ENCODE measurements at regions not wholly inside any gene's neighbourhood (a gene's known extent, or its start where the extent isn't known, plus 50 kb on each side); places are given as distances from the start of the nearest gene placed in this dataset.

- Mint-ChIP-seq H3K36me3 (ENCODE audit: low read depth, unreplicated experiment) (no peaks in the 10 kb centered on the region), H3K4me1 (ENCODE audit: unreplicated experiment) (no peaks in the 10 kb centered on the region), H3K27ac (ENCODE audit: unreplicated experiment) (no peak overlapping the region), H3K4me3 (ENCODE audit: unreplicated experiment) (no peak overlapping the region), H3K27me3 (ENCODE audit: unreplicated experiment) (no peaks in the 10 kb centered on the region), H3K9me3 (ENCODE audit: unreplicated experiment) (no peaks in the 10 kb centered on the region)
- DNase-seq (ENCODE audit: low spot score), result no peak
- no peak for TF ChIP-seq CTCF (IDR thresholded peaks at IDR 0.05; ENCODE audit: unreplicated experiment)
Observed at GRCh38 chr1:221631556-221631955, 110.3 kb downstream of the DUSP10 start.

GRCh38 chr1:221632072-221632471, 109.8 kb downstream of the DUSP10 start:
- TF ChIP-seq CTCF (IDR thresholded peaks at IDR 0.05; ENCODE audit: unreplicated experiment), result no peak
- Mint-ChIP-seq H3K4me3 (ENCODE audit: unreplicated experiment) (no peak overlapping the region), H3K27ac (ENCODE audit: unreplicated experiment) (no peak overlapping the region)

GRCh38 chr1:221633841-221634409, 108.0 kb downstream of the DUSP10 start:
- Mint-ChIP-seq H3K27ac (ENCODE audit: unreplicated experiment) (no peak overlapping the region), H3K9me3 (ENCODE audit: unreplicated experiment) (no peaks in the 10 kb centered on the region), H3K36me3 (ENCODE audit: low read depth, unreplicated experiment) (no peaks in the 10 kb centered on the region), H3K4me1 (ENCODE audit: unreplicated experiment) (no peaks in the 10 kb centered on the region), H3K4me3 (ENCODE audit: unreplicated experiment) (no peak overlapping the region), H3K27me3 (ENCODE audit: unreplicated experiment) (no peaks in the 10 kb centered on the region)
- no peak for TF ChIP-seq CTCF (IDR thresholded peaks at IDR 0.05; ENCODE audit: unreplicated experiment)
- no peak for DNase-seq (ENCODE audit: low spot score)

More at GRCh38 chr1:221632072-221632471, 109.8 kb downstream of the DUSP10 start:
- no peaks in the 10 kb centered on the region for H3K27me3 Mint-ChIP-seq (ENCODE audit: unreplicated experiment)
- no peak for DNase-seq (ENCODE audit: low spot score)
- H3K4me1 Mint-ChIP-seq (ENCODE audit: unreplicated experiment), result no peaks in the 10 kb centered on the region
- H3K9me3 Mint-ChIP-seq (ENCODE audit: unreplicated experiment), result no peaks in the 10 kb centered on the region
- H3K36me3 Mint-ChIP-seq (ENCODE audit: low read depth, unreplicated experiment), result no peaks in the 10 kb centered on the region

GRCh38 chr1:221634606-221635005, 107.3 kb downstream of the DUSP10 start:
- TF ChIP-seq CTCF (IDR thresholded peaks at IDR 0.05; ENCODE audit: unreplicated experiment), result no peak

GRCh38 chr1:221635305-221635704, 106.6 kb downstream of the DUSP10 start:
- Mint-ChIP-seq H3K27me3 (ENCODE audit: unreplicated experiment) (no peaks in the 10 kb centered on the region), H3K9me3 (ENCODE audit: unreplicated experiment) (no peaks in the 10 kb centered on the region), H3K4me3 (ENCODE audit: unreplicated experiment) (no peak overlapping the region), H3K36me3 (ENCODE audit: low read depth, unreplicated experiment) (no peaks in the 10 kb centered on the region), H3K27ac (ENCODE audit: unreplicated experiment) (no peak overlapping the region), H3K4me1 (ENCODE audit: unreplicated experiment) (no peaks in the 10 kb centered on the region)
- TF ChIP-seq CTCF (IDR thresholded peaks at IDR 0.05; ENCODE audit: unreplicated experiment), result no peak
- DNase-seq (ENCODE audit: low spot score), result no peak

More at GRCh38 chr1:221634606-221635005, 107.3 kb downstream of the DUSP10 start:
- H3K9me3 Mint-ChIP-seq (ENCODE audit: unreplicated experiment), result no peaks in the 10 kb centered on the region
- DNase-seq (ENCODE audit: low spot score), result no peak
- no peaks in the 10 kb centered on the region for H3K27me3 Mint-ChIP-seq (ENCODE audit: unreplicated experiment)
- no peaks in the 10 kb centered on the region for H3K36me3 Mint-ChIP-seq (ENCODE audit: low read depth, unreplicated experiment)
- no peak overlapping the region for H3K4me3 Mint-ChIP-seq (ENCODE audit: unreplicated experiment)
- H3K4me1 Mint-ChIP-seq (ENCODE audit: unreplicated experiment), result no peaks in the 10 kb centered on the region
- no peak overlapping the region for H3K27ac Mint-ChIP-seq (ENCODE audit: unreplicated experiment)

All from endothelial cell (in vitro differentiated cells).